Stimulated activated CD8-positive, alpha-beta memory T cell treated with anti-CD3 and anti-CD28 coated beads, Interleukin-12 subunit alpha, Interleukin-12 subunit beta, amount 100 ng/mL, for 24 hours (primary cell): ENCODE measurements at regions not wholly inside any gene's neighbourhood (a gene's known extent, or its start where the extent isn't known, plus 50 kb on each side); places are given as distances from the start of the nearest gene placed in this dataset.

Experiments
- DNase-seq: peaks from one replicate; pipeline ENCODE4 v3.0.0-alpha.2; 2020; ENCODE audit errors: extremely low read depth

- DNase-seq, result no peak
Observed at GRCh38 chr3:187929112-187929816, 184.0 kb upstream of the BCL6 start.

- DNase-seq, result no peak
Observed at GRCh38 chr3:187930021-187930420, 184.8 kb upstream of the BCL6 start.

GRCh38 chr3:187931101-187931500 lies 185.8 kb upstream of the BCL6 start:
- DNase-seq, result no peak

- no peak for DNase-seq
Observed at GRCh38 chr3:187931770-187932278, 186.6 kb upstream of the BCL6 start.

- DNase-seq, result no peak
Observed at GRCh38 chr3:187932530-187932929, 187.3 kb upstream of the BCL6 start.

GRCh38 chr3:187935623-187936156 lies 190.4 kb upstream of the BCL6 start:
- no peak for DNase-seq

GRCh38 chr3:187936676-187937075 lies 191.4 kb upstream of the BCL6 start:
- DNase-seq, result no peak

GRCh38 chr3:187939891-187940290 lies 194.6 kb upstream of the BCL6 start:
- DNase-seq, result no peak

- DNase-seq, result no peak
Observed at GRCh38 chr3:187941135-187941847, 196.0 kb upstream of the BCL6 start.

- no peak for DNase-seq
Observed at GRCh38 chr3:187941848-187942194, 196.6 kb upstream of the BCL6 start.

GRCh38 chr3:187942658-187943241 lies 197.5 kb upstream of the BCL6 start:
- DNase-seq, result no peak

- DNase-seq, result no peak
Observed at GRCh38 chr3:187943677-187944389, 198.6 kb upstream of the BCL6 start.

GRCh38 chr3:187944390-187945179 lies 199.3 kb upstream of the BCL6 start:
- DNase-seq, result no peak

- no peak for DNase-seq
Observed at GRCh38 chr3:187945374-187945773, 200.1 kb upstream of the BCL6 start.

GRCh38 chr3:187946163-187946691 lies 201.0 kb upstream of the BCL6 start:
- no peak for DNase-seq

- DNase-seq, result no peak
Observed at GRCh38 chr3:187946981-187947380, 201.7 kb upstream of the BCL6 start.

GRCh38 chr3:187947927-187948682 lies 202.8 kb upstream of the BCL6 start:
- DNase-seq, result no peak

GRCh38 chr3:187949093-187949820 lies 204.0 kb upstream of the BCL6 start:
- DNase-seq, result no peak

- DNase-seq, result no peak
Observed at GRCh38 chr3:187950671-187951070, 203.3 kb upstream of the LPP start.
